Large intestine (tissue), 3 donors: ENCODE measurements at regions not wholly inside any gene's neighbourhood (a gene's known extent, or its start where the extent isn't known, plus 50 kb on each side); places are given as distances from the start of the nearest gene placed in this dataset.

Source experiments
- DNase-seq, 2 donors: peaks; one replicate each; pipeline versions ENCODE4 v3.0.0 to v3.0.0-alpha.2; 2013
- H3K27ac ChIP-seq: one replicate; pipeline ENCODE4 v1.5.1; 2013; ENCODE audit warnings: low read length
- H3K27me3 ChIP-seq: 2 replicates; pipeline ENCODE4 v1.6.1; 2013; ENCODE audit warnings: low read length; ENCODE audit not compliant: control insufficient read depth, insufficient read depth
- H3K36me3 ChIP-seq: 2 replicates; pipeline ENCODE4 v1.6.1; 2013; ENCODE audit warnings: low read length; ENCODE audit not compliant: control insufficient read depth, insufficient read depth
- H3K4me1 ChIP-seq: one replicate; pipeline ENCODE4 v1.6.1; 2013; ENCODE audit warnings: low read length; ENCODE audit not compliant: control insufficient read depth, insufficient read depth
- H3K4me3 ChIP-seq: one replicate; pipeline ENCODE4 v1.5.1; 2013; ENCODE audit warnings: low read length
- H3K9me3 ChIP-seq: one replicate; pipeline ENCODE4 v1.6.1; 2013; ENCODE audit warnings: mild to moderate bottlenecking, low read depth, low read length, moderate library complexity; ENCODE audit not compliant: control insufficient read depth
- WGBS: methylation state at CpG from one replicate; pipeline ENCODE4 v1.1.5; 2013; ENCODE audit warnings: low lambda C conversion rate; ENCODE audit not compliant: insufficient coverage; 5-methylcytosine and 5-hydroxymethylcytosine counted together

- H3K27me3 ChIP-seq: peaks cover 12% of the 10 kb centered on the region
- DNase-seq: no peak
- no peaks in the 10 kb centered on the region for H3K4me1 ChIP-seq
- no peak overlapping the region for H3K4me3 ChIP-seq
- no peaks in the 10 kb centered on the region for H3K36me3 ChIP-seq
- H3K9me3 ChIP-seq: peaks cover 7% of the 10 kb centered on the region
- no peak overlapping the region for H3K27ac ChIP-seq
- WGBS: no CpG with 5 or more reads among the region's 51 CpGs
Observed at GRCh38 chr2:129587426-129588064, 391.9 kb upstream of the RAB6C start.

GRCh38 chr2:129604560-129604959 is 374.9 kb upstream of the RAB6C start:
- Histone ChIP-seq H3K27me3 (no peaks in the 10 kb centered on the region), H3K36me3 (no peaks in the 10 kb centered on the region), H3K9me3 (no peaks in the 10 kb centered on the region), H3K4me1 (no peaks in the 10 kb centered on the region), H3K27ac (no peak overlapping the region), H3K4me3 (no peak overlapping the region)
- no peak for DNase-seq
- no CpG with 5 or more reads among the region's 5 CpGs for WGBS

GRCh38 chr2:129605646-129606045 is 373.8 kb upstream of the RAB6C start:
- Histone ChIP-seq H3K9me3 (no peaks in the 10 kb centered on the region), H3K36me3 (no peaks in the 10 kb centered on the region), H3K27ac (no peak overlapping the region), H3K4me1 (no peaks in the 10 kb centered on the region), H3K4me3 (no peak overlapping the region), H3K27me3 (no peaks in the 10 kb centered on the region)
- no CpG with 5 or more reads among the region's 6 CpGs for WGBS
- no peak for DNase-seq

GRCh38 chr2:129606496-129607270 is 372.8 kb upstream of the RAB6C start:
- Histone ChIP-seq H3K4me1 (no peaks in the 10 kb centered on the region), H3K9me3 (no peaks in the 10 kb centered on the region), H3K27ac (no peak overlapping the region), H3K36me3 (no peaks in the 10 kb centered on the region), H3K4me3 (no peak overlapping the region), H3K27me3 (no peaks in the 10 kb centered on the region)
- no peak for DNase-seq
- WGBS: 100% methylated on average over 1 of the region's 12 CpGs

- no peak for DNase-seq
- no peak overlapping the region for H3K4me3 ChIP-seq
- no peaks in the 10 kb centered on the region for H3K36me3 ChIP-seq
- H3K9me3 ChIP-seq: no peaks in the 10 kb centered on the region
- WGBS: 100% methylated on average over 1 of the region's 3 CpGs
- no peak overlapping the region for H3K27ac ChIP-seq
- no peaks in the 10 kb centered on the region for H3K27me3 ChIP-seq
- H3K4me1 ChIP-seq: no peaks in the 10 kb centered on the region
Observed at GRCh38 chr2:129609224-129609623, 370.2 kb upstream of the RAB6C start.

GRCh38 chr2:129610766-129611165 is 368.7 kb upstream of the RAB6C start:
- H3K27me3 ChIP-seq: no peaks in the 10 kb centered on the region
- H3K36me3 ChIP-seq: no peaks in the 10 kb centered on the region
- H3K9me3 ChIP-seq: no peaks in the 10 kb centered on the region
- H3K27ac ChIP-seq: no peak overlapping the region
- no CpG with 5 or more reads among the region's 6 CpGs for WGBS
- H3K4me1 ChIP-seq: no peaks in the 10 kb centered on the region
- DNase-seq: no peak
- H3K4me3 ChIP-seq: no peak overlapping the region

- no peak overlapping the region for H3K27ac ChIP-seq
- 90% methylated on average over 1 of the region's 6 CpGs for WGBS
- H3K27me3 ChIP-seq: no peaks in the 10 kb centered on the region
- DNase-seq: no peak
- H3K4me1 ChIP-seq: no peaks in the 10 kb centered on the region
- H3K4me3 ChIP-seq: no peak overlapping the region
- H3K9me3 ChIP-seq: no peaks in the 10 kb centered on the region
- H3K36me3 ChIP-seq: no peaks in the 10 kb centered on the region
Observed at GRCh38 chr2:129611471-129611870, 368.0 kb upstream of the RAB6C start.

GRCh38 chr2:129619471-129619870 is 360.0 kb upstream of the RAB6C start:
- Histone ChIP-seq H3K4me1 (no peaks in the 10 kb centered on the region), H3K27me3 (peaks cover 5% of the 10 kb centered on the region), H3K36me3 (no peaks in the 10 kb centered on the region), H3K4me3 (no peak overlapping the region), H3K9me3 (no peaks in the 10 kb centered on the region), H3K27ac (no peak overlapping the region)
- no CpG with 5 or more reads among the region's 5 CpGs for WGBS
- DNase-seq: no peak

GRCh38 chr2:129620411-129620810 is 359.1 kb upstream of the RAB6C start:
- Histone ChIP-seq H3K9me3 (no peaks in the 10 kb centered on the region), H3K27ac (no peak overlapping the region), H3K4me3 (no peak overlapping the region), H3K4me1 (no peaks in the 10 kb centered on the region), H3K36me3 (no peaks in the 10 kb centered on the region), H3K27me3 (peaks cover 5% of the 10 kb centered on the region)
- DNase-seq: no peak
- WGBS: 90% methylated on average over 2 of the region's 4 CpGs

- DNase-seq: no peak
- H3K27me3 ChIP-seq: no peaks in the 10 kb centered on the region
- no peaks in the 10 kb centered on the region for H3K9me3 ChIP-seq
- no peaks in the 10 kb centered on the region for H3K4me1 ChIP-seq
- no peaks in the 10 kb centered on the region for H3K36me3 ChIP-seq
- H3K4me3 ChIP-seq: no peak overlapping the region
- no peak overlapping the region for H3K27ac ChIP-seq
- no CpG with 5 or more reads among the region's 6 CpGs for WGBS
Observed at GRCh38 chr2:129623783-129624182, 355.7 kb upstream of the RAB6C start.

GRCh38 chr2:129627437-129627836 is 352.0 kb upstream of the RAB6C start:
- Histone ChIP-seq H3K36me3 (no peaks in the 10 kb centered on the region), H3K27ac (no peak overlapping the region), H3K4me3 (no peak overlapping the region), H3K9me3 (no peaks in the 10 kb centered on the region), H3K4me1 (no peaks in the 10 kb centered on the region), H3K27me3 (no peaks in the 10 kb centered on the region)
- 81% methylated on average over 3 of the region's 9 CpGs for WGBS
- no peak for DNase-seq
